Thymus (tissue), 11 donors: ENCODE measurements at regions not wholly inside any gene's neighbourhood (a gene's known extent, or its start where the extent isn't known, plus 50 kb on each side); places are given as distances from the start of the nearest gene placed in this dataset.

Experiments used
- DNase-seq, 9 donors: peaks; one replicate each; pipeline ENCODE4 v3.0.0-alpha.2; 2013; ENCODE audit warnings: low spot score in 9 of 9, low read depth in 6 of 9, missing footprints in 1 of 9
- H3K27ac ChIP-seq, 2 donors: one replicate each; pipeline ENCODE4 v1.5.1; 2013; ENCODE audit warnings: control low read depth in 1 of 2, low read depth in 1 of 2, low read length in 1 of 2, mild to moderate bottlenecking in 1 of 2, moderate library complexity in 1 of 2
- H3K27me3 ChIP-seq, 2 donors: one replicate each; pipeline ENCODE4 v1.5.1; 2013; ENCODE audit warnings: low read length in 1 of 2; ENCODE audit not compliant: control insufficient read depth in 2 of 2, insufficient read depth in 1 of 2
- H3K36me3 ChIP-seq, 2 donors: one replicate each; pipeline ENCODE4 v1.5.1; 2013; ENCODE audit warnings: low read length in 1 of 2, mild to moderate bottlenecking in 1 of 2, moderate library complexity in 1 of 2; ENCODE audit not compliant: control insufficient read depth in 2 of 2, insufficient read depth in 2 of 2
- H3K4me1 ChIP-seq, 2 donors: one replicate each; pipeline ENCODE4 v1.5.1; 2013; ENCODE audit warnings: low read length in 2 of 2; ENCODE audit not compliant: control insufficient read depth in 2 of 2, insufficient read depth in 2 of 2
- H3K4me3 ChIP-seq, 2 donors: one replicate each; pipeline ENCODE4 v1.5.1; 2013; ENCODE audit warnings: low read length in 2 of 2, control low read depth in 1 of 2, mild to moderate bottlenecking in 1 of 2
- H3K9me3 ChIP-seq, 2 donors: one replicate each; pipeline ENCODE4 v1.5.1; 2013; ENCODE audit warnings: low read length in 1 of 2, mild to moderate bottlenecking in 1 of 2; ENCODE audit not compliant: control insufficient read depth in 2 of 2, insufficient read depth in 1 of 2
- whole genome bisulfite sequencing: extraction: QIAGEN DNeasy Blood & Tissue Kit; methylation state at CpG from one replicate; pipeline ENCODE4 v1.1.7; 2013; 5-methylcytosine and 5-hydroxymethylcytosine counted together
- donor health status: healthy.

GRCh38 chr4:32472918-32473317, 1752.7 kb downstream of the PCDH7 start:
- no peaks in the 10 kb centered on the region for H3K27me3 ChIP-seq
- H3K27ac ChIP-seq: no peak overlapping the region
- H3K9me3 ChIP-seq: peaks cover 0 to 4% of the 10 kb centered on the region in 2 donors
- DNase-seq: no peak
- no peaks in the 10 kb centered on the region for H3K36me3 ChIP-seq
- WGBS: 82% methylated on average over 2 of the region's 2 CpGs
- no peak overlapping the region for H3K4me3 ChIP-seq
- H3K4me1 ChIP-seq: no peaks in the 10 kb centered on the region

DNA sequence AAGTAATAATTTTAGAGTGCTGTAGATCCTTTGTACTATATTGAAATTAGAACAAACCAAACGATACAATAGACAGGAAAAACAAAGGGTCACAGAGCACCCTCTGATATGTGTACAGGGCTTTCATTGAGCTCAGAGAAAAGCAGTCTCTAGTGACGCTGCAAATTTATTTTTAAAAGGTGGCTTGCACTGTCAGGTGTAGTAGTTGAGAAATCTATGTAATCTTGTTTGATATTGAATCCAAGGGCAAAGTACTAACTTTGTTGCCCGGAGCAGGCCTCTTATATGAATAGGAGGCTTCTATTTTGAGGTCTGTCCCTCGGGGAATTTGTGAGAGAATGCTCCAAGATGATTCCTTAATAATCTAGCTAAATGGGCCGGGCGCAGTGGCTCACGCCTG, 1755.5 kb downstream of the PCDH7 start:
- Histone ChIP-seq H3K4me1 (no peaks in the 10 kb centered on the region), H3K36me3 (no peaks in the 10 kb centered on the region), H3K27ac (no peak overlapping the region), H3K4me3 (no peak overlapping the region), H3K9me3 (peaks cover 0 to 4% of the 10 kb centered on the region in 2 donors), H3K27me3 (no peaks in the 10 kb centered on the region)
- WGBS: 91% methylated on average over 7 of the region's 7 CpGs
- DNase-seq: no peak

- H3K4me1 ChIP-seq: no peaks in the 10 kb centered on the region
- H3K27me3 ChIP-seq: no peaks in the 10 kb centered on the region
- H3K9me3 ChIP-seq: peaks cover 0 to 4% of the 10 kb centered on the region in 2 donors
- no peak overlapping the region for H3K4me3 ChIP-seq
- 67% methylated on average over 2 of the region's 2 CpGs for WGBS
- H3K36me3 ChIP-seq: no peaks in the 10 kb centered on the region
- no peak for DNase-seq
- H3K27ac ChIP-seq: no peak overlapping the region
Observed at GRCh38 chr4:32477518-32477917, 1757.3 kb downstream of the PCDH7 start.

DNA sequence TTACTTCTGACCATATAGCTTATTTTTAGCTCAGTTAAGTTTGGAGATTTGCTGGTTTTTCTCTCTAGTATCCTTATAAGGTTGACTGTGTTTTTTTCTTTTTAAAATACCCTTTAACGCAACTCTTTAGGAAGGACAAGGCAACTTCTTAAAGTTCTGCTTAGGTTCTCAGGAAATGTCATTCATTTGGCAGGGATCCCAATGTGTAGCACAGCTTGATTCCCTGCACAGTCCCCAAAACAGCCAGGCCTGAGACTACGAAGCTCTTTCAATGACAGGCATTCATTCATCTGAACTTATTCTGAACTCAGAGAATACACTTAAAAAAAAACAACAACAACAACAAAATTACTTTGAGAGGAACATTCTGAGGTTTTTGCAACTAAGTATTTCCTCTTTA, 1765.8 kb downstream of the PCDH7 start:
- no peaks in the 10 kb centered on the region for H3K36me3 ChIP-seq
- peaks cover 0 to 3% of the 10 kb centered on the region in 2 donors for H3K9me3 ChIP-seq
- no peak for DNase-seq
- H3K27ac ChIP-seq: no peak overlapping the region
- H3K4me1 ChIP-seq: no peaks in the 10 kb centered on the region
- no peaks in the 10 kb centered on the region for H3K27me3 ChIP-seq
- no peak overlapping the region for H3K4me3 ChIP-seq
- 33% methylated on average over 2 of the region's 2 CpGs for WGBS

DNA sequence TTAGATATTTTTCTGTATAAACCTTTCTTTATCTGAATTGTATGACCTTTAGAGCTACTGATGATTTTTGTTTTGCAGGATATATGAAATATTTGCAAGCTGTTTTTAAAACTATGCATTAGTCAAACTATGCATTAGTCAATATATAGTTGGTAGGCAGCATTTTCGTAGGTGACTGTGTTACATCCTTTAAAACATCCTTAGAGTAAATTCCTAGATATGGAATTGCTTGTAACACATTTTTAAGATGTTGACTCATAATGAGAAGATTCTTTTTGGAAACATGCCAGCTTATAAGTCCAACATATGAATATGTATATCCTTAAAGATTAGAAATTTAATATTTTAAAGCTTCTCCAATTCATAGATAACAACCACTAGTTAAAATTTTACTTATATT, 1768.5 kb downstream of the PCDH7 start:
- no peak overlapping the region for H3K4me3 ChIP-seq
- H3K27ac ChIP-seq: no peak overlapping the region
- DNase-seq: no peak
- no peaks in the 10 kb centered on the region for H3K36me3 ChIP-seq
- H3K9me3 ChIP-seq: no peaks in the 10 kb centered on the region
- H3K4me1 ChIP-seq: no peaks in the 10 kb centered on the region
- H3K27me3 ChIP-seq: no peaks in the 10 kb centered on the region
- 46% methylated on average over 1 of the region's 1 CpG for WGBS

- Histone ChIP-seq H3K9me3 (no peaks in the 10 kb centered on the region), H3K27me3 (no peaks in the 10 kb centered on the region), H3K4me3 (no peak overlapping the region), H3K4me1 (no peaks in the 10 kb centered on the region), H3K27ac (no peak overlapping the region), H3K36me3 (no peaks in the 10 kb centered on the region)
- DNase-seq: no peak
- 89% methylated on average over 5 of the region's 5 CpGs for WGBS
Observed at GRCh38 chr4:32499171-32499570, 1779.0 kb downstream of the PCDH7 start.

GRCh38 chr4:32503241-32503640, 1783.1 kb downstream of the PCDH7 start:
- Histone ChIP-seq H3K27me3 (no peaks in the 10 kb centered on the region), H3K9me3 (no peaks in the 10 kb centered on the region), H3K4me1 (no peaks in the 10 kb centered on the region), H3K27ac (no peak overlapping the region), H3K36me3 (no peaks in the 10 kb centered on the region), H3K4me3 (no peak overlapping the region)
- 95% methylated on average over 3 of the region's 3 CpGs for WGBS
- no peak for DNase-seq

DNA sequence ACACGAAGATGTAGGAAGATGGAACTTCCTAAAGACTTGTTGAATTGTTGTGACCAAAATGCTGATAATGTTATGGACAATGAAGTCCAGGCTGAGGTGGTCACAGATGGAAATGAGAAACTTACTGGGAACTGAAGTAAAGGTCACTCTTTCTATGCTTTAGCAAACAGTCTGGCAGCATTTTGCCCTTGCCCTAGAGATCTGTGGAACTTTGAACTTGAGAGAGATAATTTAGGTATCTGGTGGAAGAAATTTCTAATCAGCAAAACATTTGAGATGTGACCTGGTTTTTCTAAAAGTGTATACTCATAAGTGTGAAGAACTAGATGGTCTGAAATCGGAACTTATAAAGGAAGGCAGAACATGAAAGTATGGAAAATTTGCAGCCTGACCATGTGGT, 1785.9 kb downstream of the PCDH7 start:
- Histone ChIP-seq H3K9me3 (no peaks in the 10 kb centered on the region), H3K36me3 (no peaks in the 10 kb centered on the region), H3K27me3 (no peaks in the 10 kb centered on the region), H3K4me1 (no peaks in the 10 kb centered on the region), H3K4me3 (no peak overlapping the region), H3K27ac (no peak overlapping the region)
- no peak for DNase-seq
- 87% methylated on average over 2 of the region's 2 CpGs for WGBS

DNA sequence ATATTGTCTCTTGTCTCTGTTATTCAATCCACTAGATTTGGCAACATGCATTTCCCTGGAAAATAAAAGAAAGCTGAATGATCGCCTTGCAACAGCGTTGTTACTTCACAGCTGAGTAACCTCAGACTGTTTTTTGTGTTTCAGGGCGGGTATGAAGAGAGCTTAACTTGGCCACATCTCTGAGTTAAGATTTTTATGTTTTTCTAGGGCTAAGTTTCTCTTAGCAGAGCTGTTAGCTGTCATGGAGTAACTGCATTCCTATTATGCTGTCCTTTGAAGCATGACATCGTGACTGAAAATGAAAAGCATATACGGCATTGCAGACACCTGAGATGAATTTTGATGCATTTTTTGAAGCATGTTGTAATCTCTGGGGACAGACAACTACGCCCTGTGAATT, 1798.9 kb downstream of the PCDH7 start:
- H3K9me3 ChIP-seq: no peaks in the 10 kb centered on the region
- no peak overlapping the region for H3K4me3 ChIP-seq
- DNase-seq: peak in 2 of 9 donors; percentile 1
- WGBS: 85% methylated on average over 6 of the region's 6 CpGs
- H3K36me3 ChIP-seq: no peaks in the 10 kb centered on the region
- H3K4me1 ChIP-seq: no peaks in the 10 kb centered on the region
- no peak overlapping the region for H3K27ac ChIP-seq
- no peaks in the 10 kb centered on the region for H3K27me3 ChIP-seq

DNA sequence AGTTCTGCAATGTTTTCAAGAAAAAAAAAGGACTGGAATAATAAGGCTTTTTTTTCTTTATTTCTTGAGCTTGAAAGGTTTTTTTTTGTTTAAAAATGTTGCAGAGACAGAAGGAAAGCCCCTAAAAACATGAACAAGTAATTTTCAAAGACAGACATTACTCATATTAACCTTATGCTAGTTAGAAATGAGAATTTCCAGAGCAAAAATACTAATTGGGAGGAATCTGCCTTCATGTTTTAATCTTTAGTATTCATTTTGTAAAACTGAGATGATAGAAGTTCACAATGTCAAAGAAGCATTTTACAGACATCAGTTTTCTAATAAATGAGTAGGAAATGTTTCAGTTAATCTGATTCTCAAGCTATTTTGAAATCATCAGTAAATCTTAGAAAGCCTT, 1805.3 kb downstream of the PCDH7 start:
- no peak for DNase-seq
- Histone ChIP-seq H3K9me3 (peaks cover 0 to 3% of the 10 kb centered on the region in 2 donors), H3K4me1 (no peaks in the 10 kb centered on the region), H3K27ac (no peak overlapping the region), H3K4me3 (no peak overlapping the region), H3K36me3 (no peaks in the 10 kb centered on the region), H3K27me3 (no peaks in the 10 kb centered on the region)
